ENCODE measurements at regions not wholly inside any gene's neighbourhood (a gene's known extent, or its start where the extent isn't known, plus 50 kb on each side); places are given as distances from the start of the nearest gene placed in this dataset.

DNA sequence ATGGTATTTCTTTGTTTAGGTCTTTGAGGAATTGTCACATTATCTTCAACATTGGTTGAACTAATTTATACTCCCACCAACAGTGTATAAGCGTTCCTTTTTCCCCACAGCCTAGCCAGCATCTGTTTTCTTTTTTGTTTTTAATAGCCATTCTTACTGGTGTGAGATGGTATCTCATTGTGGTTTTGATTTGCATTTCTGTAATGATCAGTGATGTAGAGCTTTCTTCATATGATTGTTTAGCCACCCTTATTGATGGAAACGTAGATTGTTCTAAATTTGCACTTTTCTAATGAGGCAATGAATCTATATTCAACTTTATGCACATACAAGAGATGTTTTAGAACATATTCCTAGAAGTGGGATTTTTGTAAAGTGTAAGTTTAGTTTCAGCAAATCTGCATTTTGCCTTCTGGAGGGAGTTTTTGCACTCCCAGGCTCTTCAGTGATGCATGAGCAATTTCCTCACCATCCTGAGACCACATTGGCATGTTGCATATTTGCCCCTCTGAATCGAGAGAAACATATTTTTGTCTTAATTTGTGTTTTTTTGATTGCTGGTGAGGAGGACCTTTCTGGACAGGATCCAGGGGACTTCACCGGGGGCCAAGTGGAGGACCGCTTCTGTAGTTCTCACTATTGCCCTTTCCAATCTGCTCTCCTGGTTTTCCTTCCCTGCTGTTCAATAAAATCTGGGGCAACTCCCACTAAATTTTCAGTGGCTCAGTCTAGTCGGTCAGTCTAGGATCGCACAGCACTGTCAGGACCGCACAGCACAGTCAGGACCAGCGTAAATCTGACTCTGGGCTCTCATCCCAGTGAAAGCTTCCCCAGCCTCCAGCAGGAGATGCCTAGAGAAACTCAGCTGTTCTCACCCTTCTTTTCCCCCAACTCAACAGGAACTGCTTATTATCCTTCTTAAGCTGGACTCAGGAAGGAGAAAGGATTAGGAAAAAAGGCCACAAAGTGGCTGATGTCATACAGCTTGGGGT is 157.0 kb downstream of the PTPN20 start:
- CTCF ChIA-PET (ENCODE audit: partially characterized antibody), result interaction anchor here (2.2 kb wide), 1 partner anchor 20 kb away, joined by 6 read pairs; no protein-coding TSS in a partner anchor

DNA sequence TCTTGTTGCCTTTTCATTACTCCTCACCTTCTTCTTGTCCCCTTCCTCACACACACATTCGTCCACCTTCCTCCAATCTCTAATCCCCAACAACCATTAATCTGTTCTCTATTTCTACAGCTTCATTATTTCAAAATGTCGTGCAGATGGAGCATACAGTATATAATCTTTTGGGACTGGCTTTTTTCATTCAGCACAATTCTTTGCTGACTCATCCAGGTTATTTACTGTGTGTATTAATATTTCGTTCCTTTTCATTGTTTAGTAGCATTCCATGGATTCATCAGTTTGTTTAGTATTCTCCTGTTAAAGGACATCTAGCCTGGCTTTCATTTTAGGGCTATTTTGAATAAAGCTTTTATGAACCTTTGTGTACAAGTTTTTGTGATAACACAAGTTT is 159.3 kb downstream of the PTPN20 start:
- no peaks in the 10 kb centered on the region for H3K9me3 ChIP-seq (ENCODE audit: control insufficient read depth in 1 of 2, low read length in 2 of 2)
- no peaks in the 10 kb centered on the region for H3K4me1 ChIP-seq (ENCODE audit: insufficient read depth, low read length)
- H3K4me1 Mint-ChIP-seq, result peaks cover 0 to 3% (median under 1%) of the 10 kb centered on the region in 4 donors
- no peaks in the 10 kb centered on the region for H3K9me3 Mint-ChIP-seq
- no peaks in the 10 kb centered on the region for H3K27me3 Mint-ChIP-seq
- H3K36me3 Mint-ChIP-seq, result no peaks in the 10 kb centered on the region
- H3K27ac ChIP-seq (ENCODE audit: low read depth, low read length), result no peak overlapping the region
- ChIA-PET CTCF (ENCODE audit: partially characterized antibody) (interaction anchor here (1.0 to 2.5 kb wide), 4 partner anchors 20 to 241 kb away, joined by 3 to 11 read pairs (median 6); no protein-coding TSS in a partner anchor), POLR2A (ENCODE audit: partially characterized antibody) (no interaction called here)
- no peak overlapping the region for H3K4me3 ChIP-seq (ENCODE audit: low read length in 2 of 2)
- no peaks in the 10 kb centered on the region for H3K36me3 ChIP-seq (ENCODE audit: insufficient read depth, low read length)
- intact Hi-C loops (cut with micrococcal nuclease), result no loop called here
- no peaks in the 10 kb centered on the region for H3K27me3 ChIP-seq (ENCODE audit: insufficient read depth, low read length)
- no peak overlapping the region for H3K27ac Mint-ChIP-seq
- no peak for DNase-seq
- H3K4me3 Mint-ChIP-seq, result no peak overlapping the region

More for the DNA sequence above, 157.0 kb downstream of the PTPN20 start:
- H3K27me3 Mint-ChIP-seq, result no peaks in the 10 kb centered on the region
- no peak for DNase-seq
- peaks cover 0 to 3% (median under 1%) of the 10 kb centered on the region in 4 donors for H3K4me1 Mint-ChIP-seq
- POLR2A ChIA-PET (ENCODE audit: partially characterized antibody), result no interaction called here
- no peak overlapping the region for H3K4me3 Mint-ChIP-seq
- H3K4me3 ChIP-seq (ENCODE audit: low read length in 2 of 2), result no peak overlapping the region
- H3K36me3 ChIP-seq (ENCODE audit: insufficient read depth, low read length), result no peaks in the 10 kb centered on the region
- no peak overlapping the region for H3K27ac Mint-ChIP-seq
- H3K4me1 ChIP-seq (ENCODE audit: insufficient read depth, low read length), result no peaks in the 10 kb centered on the region
- H3K9me3 Mint-ChIP-seq, result no peaks in the 10 kb centered on the region
- H3K9me3 ChIP-seq (ENCODE audit: control insufficient read depth in 1 of 2, low read length in 2 of 2), result no peaks in the 10 kb centered on the region
- H3K36me3 Mint-ChIP-seq, result no peaks in the 10 kb centered on the region
- no peak overlapping the region for H3K27ac ChIP-seq (ENCODE audit: low read depth, low read length)
- intact Hi-C loops (cut with micrococcal nuclease), result no loop called here
- no peaks in the 10 kb centered on the region for H3K27me3 ChIP-seq (ENCODE audit: insufficient read depth, low read length)

- CTCF ChIA-PET (ENCODE audit: partially characterized antibody), result interaction anchor here (2.5 kb wide), 1 partner anchor 24 kb away, joined by 11 read pairs; no protein-coding TSS in a partner anchor
Observed at GRCh38 chr10:47071891-47072290, 160.7 kb downstream of the PTPN20 start.

GRCh38 chr10:47073967-47074366 is 162.7 kb downstream of the PTPN20 start:
- H3K9me3 ChIP-seq (ENCODE audit: control insufficient read depth in 1 of 2, low read length in 2 of 2), result no peaks in the 10 kb centered on the region
- H3K4me3 ChIP-seq (ENCODE audit: low read length in 2 of 2), result no peak overlapping the region
- CTCF ChIA-PET (ENCODE audit: partially characterized antibody), result no interaction called here
- no peak overlapping the region for H3K27ac Mint-ChIP-seq
- POLR2A ChIA-PET (ENCODE audit: partially characterized antibody), result no interaction called here
- H3K4me1 ChIP-seq (ENCODE audit: insufficient read depth, low read length), result no peaks in the 10 kb centered on the region
- no peaks in the 10 kb centered on the region for H3K36me3 ChIP-seq (ENCODE audit: insufficient read depth, low read length)
- H3K27me3 Mint-ChIP-seq, result no peaks in the 10 kb centered on the region
- no peak overlapping the region for H3K27ac ChIP-seq (ENCODE audit: low read depth, low read length)
- H3K4me1 Mint-ChIP-seq, result peaks cover 0 to 3% (median 2%) of the 10 kb centered on the region in 4 donors
- intact Hi-C loops (cut with micrococcal nuclease), result no loop called here
- H3K27me3 ChIP-seq (ENCODE audit: insufficient read depth, low read length), result no peaks in the 10 kb centered on the region
- no peaks in the 10 kb centered on the region for H3K36me3 Mint-ChIP-seq
- DNase-seq, result no peak
- no peak overlapping the region for H3K4me3 Mint-ChIP-seq
- H3K9me3 Mint-ChIP-seq, result no peaks in the 10 kb centered on the region

More at GRCh38 chr10:47071891-47072290, 160.7 kb downstream of the PTPN20 start:
- POLR2A ChIA-PET (ENCODE audit: partially characterized antibody), result no interaction called here
- Mint-ChIP-seq H3K4me1 (peaks cover 0 to 3% (median 2%) of the 10 kb centered on the region in 4 donors), H3K36me3 (no peaks in the 10 kb centered on the region), H3K27me3 (no peaks in the 10 kb centered on the region), H3K9me3 (no peaks in the 10 kb centered on the region), H3K27ac (no peak overlapping the region), H3K4me3 (no peak overlapping the region)
- Histone ChIP-seq H3K9me3 (ENCODE audit: control insufficient read depth in 1 of 2, low read length in 2 of 2) (no peaks in the 10 kb centered on the region), H3K27ac (ENCODE audit: low read depth, low read length) (no peak overlapping the region), H3K4me1 (ENCODE audit: insufficient read depth, low read length) (no peaks in the 10 kb centered on the region), H3K27me3 (ENCODE audit: insufficient read depth, low read length) (no peaks in the 10 kb centered on the region), H3K36me3 (ENCODE audit: insufficient read depth, low read length) (no peaks in the 10 kb centered on the region), H3K4me3 (ENCODE audit: low read length in 2 of 2) (no peak overlapping the region)
- DNase-seq, result no peak
- intact Hi-C loops (cut with micrococcal nuclease), result no loop called here

GRCh38 chr10:47076949-47077361 is 165.7 kb downstream of the PTPN20 start:
- no peaks in the 10 kb centered on the region for H3K36me3 ChIP-seq (ENCODE audit: insufficient read depth, low read length)
- H3K27ac ChIP-seq (ENCODE audit: low read depth, low read length), result no peak overlapping the region
- DNase-seq, result no peak
- intact Hi-C loops (cut with micrococcal nuclease), result no loop called here
- Mint-ChIP-seq H3K36me3 (no peaks in the 10 kb centered on the region), H3K27me3 (peaks cover 2 to 3% of the 10 kb centered on the region in 2 donors), H3K4me3 (no peak overlapping the region), H3K9me3 (no peaks in the 10 kb centered on the region), H3K4me1 (peaks cover 3 to 13% (median 8%) of the 10 kb centered on the region in 4 donors), H3K27ac (no peak overlapping the region)
- CTCF ChIA-PET (ENCODE audit: partially characterized antibody), result no interaction called here
- H3K9me3 ChIP-seq (ENCODE audit: control insufficient read depth in 1 of 2, low read length in 2 of 2), result no peaks in the 10 kb centered on the region
- POLR2A ChIA-PET (ENCODE audit: partially characterized antibody), result no interaction called here
- H3K4me3 ChIP-seq (ENCODE audit: low read length in 2 of 2), result no peak overlapping the region
- no peaks in the 10 kb centered on the region for H3K4me1 ChIP-seq (ENCODE audit: insufficient read depth, low read length)
- no peaks in the 10 kb centered on the region for H3K27me3 ChIP-seq (ENCODE audit: insufficient read depth, low read length)

DNA sequence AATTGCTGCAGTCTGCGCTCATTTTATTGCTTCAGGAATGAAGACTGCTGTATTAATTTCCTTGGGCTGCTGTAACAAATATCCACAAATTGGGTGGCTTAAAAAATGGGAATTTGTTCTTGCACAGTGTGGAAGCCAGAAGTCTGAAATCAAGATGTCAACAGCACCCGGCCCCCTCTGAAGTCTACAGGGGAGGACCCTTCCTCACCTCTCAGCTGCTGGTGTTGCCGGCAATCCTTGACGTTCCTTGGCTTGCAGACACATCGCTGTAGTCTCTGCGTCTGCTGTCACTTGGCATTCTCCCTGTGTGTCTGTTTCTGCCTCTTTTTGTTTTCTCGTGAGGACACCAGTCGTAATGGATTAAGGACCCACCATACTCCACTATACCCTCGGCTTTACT is 166.2 kb downstream of the PTPN20 start:
- DNase-seq, result no peak
- H3K9me3 Mint-ChIP-seq, result no peaks in the 10 kb centered on the region
- Histone ChIP-seq H3K36me3 (ENCODE audit: insufficient read depth, low read length) (no peaks in the 10 kb centered on the region), H3K4me3 (ENCODE audit: low read length in 2 of 2) (no peak overlapping the region), H3K27me3 (ENCODE audit: insufficient read depth, low read length) (no peaks in the 10 kb centered on the region), H3K27ac (ENCODE audit: low read depth, low read length) (no peak overlapping the region), H3K4me1 (ENCODE audit: insufficient read depth, low read length) (no peaks in the 10 kb centered on the region), H3K9me3 (ENCODE audit: control insufficient read depth in 1 of 2, low read length in 2 of 2) (no peaks in the 10 kb centered on the region)
- intact Hi-C loops (cut with micrococcal nuclease), result no loop called here
- H3K36me3 Mint-ChIP-seq, result no peaks in the 10 kb centered on the region
- ChIA-PET POLR2A (ENCODE audit: partially characterized antibody) (no interaction called here), CTCF (ENCODE audit: partially characterized antibody) (no interaction called here)
- H3K27ac Mint-ChIP-seq, result no peak overlapping the region
- H3K27me3 Mint-ChIP-seq, result peaks cover 2 to 3% of the 10 kb centered on the region in 2 donors
- peaks cover 3 to 13% (median 8%) of the 10 kb centered on the region in 4 donors for H3K4me1 Mint-ChIP-seq
- no peak overlapping the region for H3K4me3 Mint-ChIP-seq

- CTCF ChIA-PET (ENCODE audit: partially characterized antibody), result no interaction called here
- no peaks in the 10 kb centered on the region for H3K9me3 ChIP-seq (ENCODE audit: control insufficient read depth in 1 of 2, low read length in 2 of 2)
- H3K27me3 ChIP-seq (ENCODE audit: insufficient read depth, low read length), result no peaks in the 10 kb centered on the region
- H3K36me3 ChIP-seq (ENCODE audit: insufficient read depth, low read length), result no peaks in the 10 kb centered on the region
- Mint-ChIP-seq H3K9me3 (no peaks in the 10 kb centered on the region), H3K36me3 (no peaks in the 10 kb centered on the region), H3K27me3 (peaks cover 2 to 3% of the 10 kb centered on the region in 2 donors), H3K27ac (no peak overlapping the region), H3K4me3 (no peak overlapping the region), H3K4me1 (peaks cover 3 to 13% (median 8%) of the 10 kb centered on the region in 4 donors)
- intact Hi-C loops (cut with micrococcal nuclease), result no loop called here
- no peak for DNase-seq
- H3K27ac ChIP-seq (ENCODE audit: low read depth, low read length), result no peak overlapping the region
- POLR2A ChIA-PET (ENCODE audit: partially characterized antibody), result no interaction called here
- no peak overlapping the region for H3K4me3 ChIP-seq (ENCODE audit: low read length in 2 of 2)
- no peaks in the 10 kb centered on the region for H3K4me1 ChIP-seq (ENCODE audit: insufficient read depth, low read length)
Observed at GRCh38 chr10:47077941-47078340, 166.7 kb downstream of the PTPN20 start.

Data from CD4-positive, alpha-beta memory T cell (primary cell).